SK-N-SH (cell line): ENCODE measurements at regions not wholly inside any gene's neighbourhood (a gene's known extent, or its start where the extent isn't known, plus 50 kb on each side); places are given as distances from the start of the nearest gene placed in this dataset.

Experiments used
- CTCF ChIA-PET: fragments of 300-600, 350-600 bp; formaldehyde crosslinking; extraction: SDS; loops from one replicate; lab custom pipeline; 2021; lab: Yijun Ruan, JAX
- POLR2A ChIA-PET: fragments of 350-600 bp; sonication (Branson Sonifier 250); formaldehyde crosslinking; extraction: SDS; loops from one replicate; lab custom pipeline; 2020; ENCODE audit warnings: antibody characterized with exemption, inconsistent platforms; lab: Yijun Ruan, JAX
- DNase-seq: peaks from one replicate; pipeline ENCODE4 v3.0.0; 2012
- H2AFZ ChIP-seq: fragments of 200-600 bp; sonication (generic); 2 replicates; pipeline ENCODE4 v1.8.1; 2016; ENCODE audit warnings: antibody characterized with exemption, mild to moderate bottlenecking, low read depth
- H3F3A ChIP-seq: fragments of 200-600 bp; sonication (generic); replicated peaks from 2 replicates; pipeline ENCODE3; 2016; ENCODE audit warnings: antibody characterized with exemption, mild to moderate bottlenecking; ENCODE audit not compliant: insufficient read depth
- H3K27ac ChIP-seq, 2 experiments: fragments of 200-500 bp in 1 of 2; fragments of 200-600 bp in 1 of 2; sonication (Bioruptor generic) in 1 of 2; sonication (generic), shearing (Covaris generic) in 1 of 2; 2 replicates each; pipeline versions ENCODE4 v1.5.1 to v1.6.1; 2014 to 2016; ENCODE audit warnings: low read depth in 2 of 2, inconsistent platforms in 1 of 2, low read length in 1 of 2, mild to moderate bottlenecking in 1 of 2, mixed read lengths in 1 of 2
- H3K27me3 ChIP-seq: fragments of 200-600 bp; sonication (generic), shearing (Covaris generic); 2 replicates; pipeline ENCODE4 v1.6.1; 2016; ENCODE audit warnings: mixed run types; ENCODE audit not compliant: insufficient read depth
- H3K36me3 ChIP-seq, 2 experiments: fragments of 200-500 bp in 1 of 2; fragments of 200-600 bp in 1 of 2; sonication (Bioruptor generic) in 1 of 2; sonication (generic) in 1 of 2; replicated peaks in 1 of 2; 2 replicates each; pipeline versions ENCODE3 to v1.5.1; 2014 to 2016; ENCODE audit warnings: low read length in 1 of 2, mild to moderate bottlenecking in 1 of 2; ENCODE audit not compliant: insufficient read depth in 2 of 2, control insufficient read depth in 1 of 2
- H3K4me1 ChIP-seq, 2 experiments: fragments of 200-500 bp in 1 of 2; fragments of 200-600 bp in 1 of 2; sonication (Bioruptor generic) in 1 of 2; sonication (generic), shearing (Covaris generic) in 1 of 2; 2 replicates each; pipeline versions ENCODE4 v1.5.1 to v1.6.1; 2014 to 2016; ENCODE audit warnings: low read depth in 1 of 2, low read length in 1 of 2, mixed run types in 1 of 2; ENCODE audit not compliant: insufficient read depth in 2 of 2, control insufficient read depth in 1 of 2
- H3K4me2 ChIP-seq: fragments of 200-600 bp; sonication (generic), shearing (Covaris generic); 2 replicates; pipeline ENCODE4 v1.6.1; 2017; ENCODE audit warnings: mixed run types
- H3K4me3 ChIP-seq, 2 experiments: fragments of 200-500 bp in 1 of 2; fragments of 200-600 bp in 1 of 2; sonication (Bioruptor generic) in 1 of 2; sonication (generic), shearing (Covaris generic) in 1 of 2; 2 replicates each; pipeline versions ENCODE4 v1.5.1 to v1.8.1; 2014 to 2016; ENCODE audit warnings: low read depth in 2 of 2, inconsistent platforms in 1 of 2, low read length in 1 of 2, mild to moderate bottlenecking in 1 of 2, mixed read lengths in 1 of 2, moderate library complexity in 1 of 2
- H3K79me2 ChIP-seq: fragments of 200-600 bp; sonication (generic); 2 replicates; pipeline ENCODE4 v1.8.1; 2017; ENCODE audit warnings: mild to moderate bottlenecking; ENCODE audit not compliant: insufficient read depth
- H3K9ac ChIP-seq: fragments of 200-600 bp; sonication (generic); 2 replicates; pipeline ENCODE4 v1.6.1; 2017; ENCODE audit warnings: mixed run types
- H3K9me2 ChIP-seq: fragments of 200-600 bp; sonication (generic); 2 replicates; pipeline ENCODE4 v1.6.1; 2017; ENCODE audit warnings: mixed run types
- H3K9me3 ChIP-seq: fragments of 200-600 bp; sonication (generic); 2 replicates; pipeline ENCODE4 v1.6.1; 2017; ENCODE audit warnings: mixed run types, mild to moderate bottlenecking, moderate library complexity
- H4K20me1 ChIP-seq: fragments of 200-600 bp; sonication (generic); 2 replicates; pipeline ENCODE4 v1.6.1; 2017; ENCODE audit warnings: mild to moderate bottlenecking, mixed run types; ENCODE audit not compliant: insufficient read depth
- FOSL2 ChIP-seq: IDR thresholded peaks from 2 replicates; pipeline ENCODE4 v1.4.0; 2012; ENCODE audit warnings: low read depth, mild to moderate bottlenecking, moderate library complexity, borderline replicate concordance
- FOXM1 ChIP-seq: IDR thresholded peaks from 2 replicates; pipeline ENCODE4 v1.4.0; 2012; ENCODE audit warnings: low read depth, mild to moderate bottlenecking
- GATA2 ChIP-seq: sonication (generic); formaldehyde crosslinking; IDR thresholded peaks from 2 replicates; pipeline ENCODE4 v1.5.0; 2020; ENCODE audit warnings: mild to moderate bottlenecking, missing genetic modification reagents
- SIN3A ChIP-seq: IDR thresholded peaks from 2 replicates; pipeline ENCODE4 v1.6.1; 2012; ENCODE audit warnings: low read depth, mild to moderate bottlenecking, low read length, moderate library complexity, borderline replicate concordance
- TCF12 ChIP-seq: IDR thresholded peaks from 2 replicates; pipeline ENCODE4 v1.4.0; 2012
- whole genome bisulfite sequencing: methylation state at CpG from one replicate; pipeline ENCODE4 v1.1.6; 2017; ENCODE audit warnings: low lambda C conversion rate; 5-methylcytosine and 5-hydroxymethylcytosine counted together
- TF ChIP-seq, protein P1 (sequence below): IDR thresholded peaks from 2 replicates; pipeline ENCODE4 v1.6.1; 2012; ENCODE audit warnings: mild to moderate bottlenecking, low read depth, low read length, moderate library complexity
- TF ChIP-seq, protein P2 (sequence below): fragments of 150-350 bp; IDR thresholded peaks from 2 replicates; pipeline ENCODE4 v1.6.1; 2016; ENCODE audit warnings: mild to moderate bottlenecking, low read depth, low read length
- TF ChIP-seq, protein P3 (sequence below): IDR thresholded peaks from 2 replicates; pipeline ENCODE4 v1.4.0; 2012; ENCODE audit warnings: low read depth
- TF ChIP-seq, protein P4 (sequence below): fragments of 150-350 bp; IDR thresholded peaks from 2 replicates; pipeline ENCODE4 v1.6.1; 2017; ENCODE audit warnings: antibody characterized with exemption, low read length, low read depth, borderline replicate concordance

DNA sequence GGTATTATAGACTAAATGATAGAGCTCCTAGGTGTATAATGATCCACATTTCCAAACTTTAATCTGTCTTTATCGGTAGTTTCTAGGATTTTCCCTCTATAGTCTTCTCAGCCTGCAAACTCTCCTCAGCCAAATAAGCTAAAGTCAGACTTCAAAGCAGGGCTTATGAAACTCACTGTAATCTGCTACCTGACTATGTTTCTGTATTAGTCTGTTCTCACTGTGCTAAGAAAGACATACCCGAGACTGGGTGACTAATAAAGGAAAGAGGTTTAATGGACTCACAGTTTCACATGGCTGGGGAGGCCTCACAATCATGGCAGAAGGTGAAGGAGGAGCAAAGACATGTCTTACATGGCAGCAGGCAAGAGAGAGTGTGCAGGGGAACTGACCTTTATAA, 928.7 kb upstream of the ADGRB3 start (continued):
- TF ChIP-seq, protein P1, sequence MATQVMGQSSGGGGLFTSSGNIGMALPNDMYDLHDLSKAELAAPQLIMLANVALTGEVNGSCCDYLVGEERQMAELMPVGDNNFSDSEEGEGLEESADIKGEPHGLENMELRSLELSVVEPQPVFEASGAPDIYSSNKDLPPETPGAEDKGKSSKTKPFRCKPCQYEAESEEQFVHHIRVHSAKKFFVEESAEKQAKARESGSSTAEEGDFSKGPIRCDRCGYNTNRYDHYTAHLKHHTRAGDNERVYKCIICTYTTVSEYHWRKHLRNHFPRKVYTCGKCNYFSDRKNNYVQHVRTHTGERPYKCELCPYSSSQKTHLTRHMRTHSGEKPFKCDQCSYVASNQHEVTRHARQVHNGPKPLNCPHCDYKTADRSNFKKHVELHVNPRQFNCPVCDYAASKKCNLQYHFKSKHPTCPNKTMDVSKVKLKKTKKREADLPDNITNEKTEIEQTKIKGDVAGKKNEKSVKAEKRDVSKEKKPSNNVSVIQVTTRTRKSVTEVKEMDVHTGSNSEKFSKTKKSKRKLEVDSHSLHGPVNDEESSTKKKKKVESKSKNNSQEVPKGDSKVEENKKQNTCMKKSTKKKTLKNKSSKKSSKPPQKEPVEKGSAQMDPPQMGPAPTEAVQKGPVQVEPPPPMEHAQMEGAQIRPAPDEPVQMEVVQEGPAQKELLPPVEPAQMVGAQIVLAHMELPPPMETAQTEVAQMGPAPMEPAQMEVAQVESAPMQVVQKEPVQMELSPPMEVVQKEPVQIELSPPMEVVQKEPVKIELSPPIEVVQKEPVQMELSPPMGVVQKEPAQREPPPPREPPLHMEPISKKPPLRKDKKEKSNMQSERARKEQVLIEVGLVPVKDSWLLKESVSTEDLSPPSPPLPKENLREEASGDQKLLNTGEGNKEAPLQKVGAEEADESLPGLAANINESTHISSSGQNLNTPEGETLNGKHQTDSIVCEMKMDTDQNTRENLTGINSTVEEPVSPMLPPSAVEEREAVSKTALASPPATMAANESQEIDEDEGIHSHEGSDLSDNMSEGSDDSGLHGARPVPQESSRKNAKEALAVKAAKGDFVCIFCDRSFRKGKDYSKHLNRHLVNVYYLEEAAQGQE, result no peak

DNA sequence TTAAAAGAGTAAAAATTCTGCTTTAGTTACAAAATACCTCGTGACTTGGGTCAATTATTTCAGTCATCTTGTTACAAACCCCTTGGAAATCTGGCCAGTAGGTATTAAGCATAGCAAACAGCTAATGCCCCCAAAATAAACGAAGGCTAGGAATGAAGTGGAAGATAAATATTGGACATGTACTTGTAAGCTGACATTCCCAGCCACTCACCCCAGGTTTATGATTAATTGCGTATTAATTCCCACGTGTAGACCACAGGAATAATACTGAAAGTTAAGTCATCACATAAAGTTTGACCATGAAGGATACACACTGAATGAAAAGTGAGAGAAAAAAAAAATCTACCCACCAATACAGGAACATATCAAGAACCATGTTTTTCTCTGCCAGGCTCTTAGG, 936.5 kb upstream of the ADGRB3 start:
- no peak overlapping the region for H3K4me3 ChIP-seq
- H3K27me3 ChIP-seq, result no peaks in the 10 kb centered on the region
- no peak overlapping the region for H3K4me2 ChIP-seq
- no peaks in the 10 kb centered on the region for H3K9me3 ChIP-seq
- no peaks in the 10 kb centered on the region for H3F3A ChIP-seq
- no peak overlapping the region for H3K27ac ChIP-seq
- ChIA-PET POLR2A (no interaction called here), CTCF (no interaction called here)
- H2AFZ ChIP-seq, result no peak overlapping the region
- H3K9me2 ChIP-seq, result no peaks in the 10 kb centered on the region
- H3K79me2 ChIP-seq, result no peaks in the 10 kb centered on the region
- TF ChIP-seq, protein P2, sequence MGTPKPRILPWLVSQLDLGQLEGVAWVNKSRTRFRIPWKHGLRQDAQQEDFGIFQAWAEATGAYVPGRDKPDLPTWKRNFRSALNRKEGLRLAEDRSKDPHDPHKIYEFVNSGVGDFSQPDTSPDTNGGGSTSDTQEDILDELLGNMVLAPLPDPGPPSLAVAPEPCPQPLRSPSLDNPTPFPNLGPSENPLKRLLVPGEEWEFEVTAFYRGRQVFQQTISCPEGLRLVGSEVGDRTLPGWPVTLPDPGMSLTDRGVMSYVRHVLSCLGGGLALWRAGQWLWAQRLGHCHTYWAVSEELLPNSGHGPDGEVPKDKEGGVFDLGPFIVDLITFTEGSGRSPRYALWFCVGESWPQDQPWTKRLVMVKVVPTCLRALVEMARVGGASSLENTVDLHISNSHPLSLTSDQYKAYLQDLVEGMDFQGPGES, result no peak
- TF ChIP-seq FOSL2 (no peak), GATA2 (CRISPR knock-in tag) (no peak), TCF12 (no peak), SIN3A (no peak), FOXM1 (no peak)
- TF ChIP-seq, protein P3, sequence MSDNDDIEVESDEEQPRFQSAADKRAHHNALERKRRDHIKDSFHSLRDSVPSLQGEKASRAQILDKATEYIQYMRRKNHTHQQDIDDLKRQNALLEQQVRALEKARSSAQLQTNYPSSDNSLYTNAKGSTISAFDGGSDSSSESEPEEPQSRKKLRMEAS, result no peak
- TF ChIP-seq, protein P1, result no peak
- TF ChIP-seq, protein P4, sequence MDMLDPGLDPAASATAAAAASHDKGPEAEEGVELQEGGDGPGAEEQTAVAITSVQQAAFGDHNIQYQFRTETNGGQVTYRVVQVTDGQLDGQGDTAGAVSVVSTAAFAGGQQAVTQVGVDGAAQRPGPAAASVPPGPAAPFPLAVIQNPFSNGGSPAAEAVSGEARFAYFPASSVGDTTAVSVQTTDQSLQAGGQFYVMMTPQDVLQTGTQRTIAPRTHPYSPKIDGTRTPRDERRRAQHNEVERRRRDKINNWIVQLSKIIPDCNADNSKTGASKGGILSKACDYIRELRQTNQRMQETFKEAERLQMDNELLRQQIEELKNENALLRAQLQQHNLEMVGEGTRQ, result no peak
- DNase-seq, result no peak
- H3K4me1 ChIP-seq, result no peaks in the 10 kb centered on the region
- H3K36me3 ChIP-seq, result no peaks in the 10 kb centered on the region
- H3K9ac ChIP-seq, result no peak overlapping the region
- WGBS, result 32% methylated on average over 4 of the region's 4 CpGs
- no peaks in the 10 kb centered on the region for H4K20me1 ChIP-seq
